ENCODE measurements at regions not wholly inside any gene's neighbourhood (a gene's known extent, or its start where the extent isn't known, plus 50 kb on each side); places are given as distances from the start of the nearest gene placed in this dataset.

GRCh38 chr20:21796059-21796458, 90.6 kb downstream of the PAX1 start:
- DNase-seq (ENCODE audit: low read depth in 1 of 2, low spot score in 2 of 2): no peak
- Histone ChIP-seq H3K36me3 (ENCODE audit: control insufficient read depth in 2 of 4, insufficient read depth in 4 of 4, low read length in 3 of 4) (no peaks in the 10 kb centered on the region), H2BK15ac (ENCODE audit: low read length) (no peak overlapping the region), H3K14ac (ENCODE audit: insufficient read length) (no peak overlapping the region), H2AK5ac (ENCODE audit: low read depth, low read length) (no peak overlapping the region), H2BK20ac (ENCODE audit: low read length) (no peak overlapping the region), H3K79me1 (ENCODE audit: low read depth, low read length) (no peaks in the 10 kb centered on the region), H4K5ac (ENCODE audit: insufficient read length, low read depth, low read length) (no peak overlapping the region), H3K27ac (ENCODE audit: low read depth, low read length) (no peak overlapping the region), H3K4ac (replicated peaks; ENCODE audit: insufficient read length, low read depth, low read length) (no peak overlapping the region), H3K4me3 (ENCODE audit: extremely low read depth in 1 of 4, insufficient read depth in 2 of 4, low read depth in 3 of 4, low read length in 4 of 4) (no peak overlapping the region), H2AFZ (ENCODE audit: low read length) (no peak overlapping the region), H2BK12ac (ENCODE audit: low read depth, low read length) (no peak overlapping the region), H3K4me2 (ENCODE audit: insufficient read depth in 1 of 2, low read depth in 2 of 2, low read length in 2 of 2) (no peak overlapping the region), H3K9me3 (ENCODE audit: insufficient read depth in 2 of 2, low read depth in 1 of 2, low read length in 1 of 2) (no peaks in the 10 kb centered on the region), H3K4me1 (replicated peaks in 1 of 4; ENCODE audit: control insufficient read depth in 3 of 4, insufficient read depth in 4 of 4, low read length in 3 of 4) (no peaks in the 10 kb centered on the region), H4K8ac (ENCODE audit: extremely low read depth, insufficient read depth, low read length) (no peak overlapping the region), H3K9ac (replicated peaks in 1 of 4; ENCODE audit: extremely low read depth in 1 of 4, low read depth in 3 of 4, low read length in 3 of 4) (no peak overlapping the region), H3K18ac (ENCODE audit: extremely low read depth, low read length) (no peak overlapping the region), H3K79me2 (ENCODE audit: control insufficient read depth in 1 of 2, insufficient read depth in 2 of 2, low read length in 2 of 2) (no peaks in the 10 kb centered on the region), H3K23ac (ENCODE audit: insufficient read length) (no peak overlapping the region), H4K20me1 (replicated peaks in 1 of 2; ENCODE audit: control insufficient read depth in 1 of 2, insufficient read depth in 2 of 2, low read length in 2 of 2) (peaks cover 2% of the 10 kb centered on the region in 2 experiments), H3K27me3 (replicated peaks in 1 of 4; ENCODE audit: control insufficient read depth in 3 of 4, extremely low read depth in 1 of 4, insufficient read depth in 3 of 4, low read length in 3 of 4) (no peaks in the 10 kb centered on the region), H3K56ac (replicated peaks; ENCODE audit: insufficient read length, low read depth, low read length) (no peak overlapping the region), H2BK120ac (replicated peaks; ENCODE audit: low read depth, low read length) (no peak overlapping the region), H2BK5ac (ENCODE audit: low read depth, low read length) (no peak overlapping the region), H3K23me2 (ENCODE audit: low read depth, low read length) (peaks cover 4% of the 10 kb centered on the region; the same call in 1 of the 2 replicates), H4K91ac (replicated peaks; ENCODE audit: insufficient read length, low read length) (no peak overlapping the region)
- POLR2A ChIA-PET (ENCODE audit: partially characterized antibody): no interaction called here
- FAIRE-seq: no peak
- TF ChIP-seq CTCF (IDR thresholded peaks at IDR 0.05; ENCODE audit: control extremely low read depth in 1 of 3, insufficient read depth in 1 of 3, low read depth in 1 of 3, low read length in 3 of 3) (peak; percentile 34 to 62 (median 48)), FOSL1 (IDR thresholded peaks at IDR 0.05; ENCODE audit: insufficient read depth, low read depth, low read length) (no peak), RAD21 (IDR thresholded peaks at IDR 0.05 in 1 of 2, conservative IDR thresholded peaks at IDR 0.05 in 1 of 2; ENCODE audit: low read depth in 2 of 2, low read length in 2 of 2) (peak; percentile 33 to 59; a peak in 3 of 4 replicates), HDAC2 (IDR thresholded peaks at IDR 0.05; ENCODE audit: borderline replicate concordance in 1 of 2, low read depth in 2 of 2, low read length in 2 of 2) (no peak), TEAD4 (IDR thresholded peaks at IDR 0.05; ENCODE audit: low read depth, low read length) (0 out of 2 replicates have a peak, but pooled peaks have one; percentile 28)
- TF ChIP-seq, protein P1, sequence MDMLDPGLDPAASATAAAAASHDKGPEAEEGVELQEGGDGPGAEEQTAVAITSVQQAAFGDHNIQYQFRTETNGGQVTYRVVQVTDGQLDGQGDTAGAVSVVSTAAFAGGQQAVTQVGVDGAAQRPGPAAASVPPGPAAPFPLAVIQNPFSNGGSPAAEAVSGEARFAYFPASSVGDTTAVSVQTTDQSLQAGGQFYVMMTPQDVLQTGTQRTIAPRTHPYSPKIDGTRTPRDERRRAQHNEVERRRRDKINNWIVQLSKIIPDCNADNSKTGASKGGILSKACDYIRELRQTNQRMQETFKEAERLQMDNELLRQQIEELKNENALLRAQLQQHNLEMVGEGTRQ (IDR thresholded peaks at IDR 0.05; ENCODE audit: low read length): no peak
- 87% methylated on average over 1 of the region's 1 CpG; no CpG with 5 or more reads in 1 of the 2 experiments for WGBS, 2 experiments (ENCODE audit: extremely low coverage in 1 of 2, insufficient coverage in 1 of 2, insufficient read length in 1 of 2, insufficient replicate concordance in 2 of 2, low coverage in 1 of 2, low lambda C conversion rate in 2 of 2, missing lambda C conversion rate in 1 of 2)
- CTCF ChIA-PET (ENCODE audit: partially characterized antibody): interaction anchor here (1.0 to 2.9 kb wide), 3 partner anchors 13 to 67 kb away, joined by 3 to 14 read pairs (median 4); no protein-coding TSS in a partner anchor

Data from H1 (cell line).